SIG-M5 treated with dmso at 0.1 percent for 504 hours (cell line): ENCODE measurements at regions not wholly inside any gene's neighbourhood (a gene's known extent, or its start where the extent isn't known, plus 50 kb on each side); places are given as distances from the start of the nearest gene placed in this dataset.
"Not testable (repeated sequence)": the region's sequence is repeated elsewhere in the genome, so short reads cannot be mapped to it uniquely, and the experiment has no call there.

ENCODE experiments used
- DNase-seq: peaks from one replicate; lab custom pipeline; 2025; ENCODE audit not compliant: unreplicated experiment; lab: John Stamatoyannopoulos, UW

DNA sequence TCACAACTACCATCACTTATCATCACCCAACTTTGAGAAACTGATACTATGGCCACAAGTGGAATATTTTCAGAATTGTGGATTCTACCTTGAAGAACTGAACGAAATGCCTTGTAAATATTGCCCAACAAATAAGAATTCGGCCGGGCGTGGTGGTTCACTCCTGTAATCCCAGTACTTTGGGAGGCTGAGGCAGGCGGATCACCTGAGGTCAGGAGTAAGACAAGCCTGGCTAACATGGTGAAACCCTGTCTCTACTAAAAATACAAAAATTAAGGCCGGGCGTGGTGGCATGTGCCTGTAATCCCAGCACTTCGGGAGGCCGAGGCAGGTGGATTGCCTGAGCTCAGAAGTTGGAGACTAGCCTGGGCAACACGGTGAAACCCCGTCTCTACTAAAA lies 862.7 kb downstream of the ZPLD1 start:
- not testable (repeated sequence) for DNase-seq

DNA sequence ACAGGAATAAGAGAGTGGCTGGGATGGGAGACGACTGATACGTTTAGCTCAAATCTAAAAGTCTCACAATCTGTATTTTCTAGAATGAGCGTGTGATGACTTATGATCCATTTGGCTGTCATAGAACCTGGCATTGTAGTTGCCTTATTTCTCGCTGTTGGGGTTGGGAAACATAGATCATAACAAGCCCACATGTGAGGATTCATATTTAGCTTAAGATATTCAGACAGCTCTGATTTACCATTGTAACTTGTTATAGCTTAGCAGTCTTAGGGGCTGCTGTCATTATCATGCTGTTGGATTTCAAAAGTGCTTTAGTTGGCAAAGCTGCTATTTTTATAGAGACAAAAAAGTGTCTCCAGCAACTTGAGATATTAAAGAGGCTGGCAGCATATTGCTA lies 871.3 kb downstream of the ZPLD1 start:
- no peak for DNase-seq

DNA sequence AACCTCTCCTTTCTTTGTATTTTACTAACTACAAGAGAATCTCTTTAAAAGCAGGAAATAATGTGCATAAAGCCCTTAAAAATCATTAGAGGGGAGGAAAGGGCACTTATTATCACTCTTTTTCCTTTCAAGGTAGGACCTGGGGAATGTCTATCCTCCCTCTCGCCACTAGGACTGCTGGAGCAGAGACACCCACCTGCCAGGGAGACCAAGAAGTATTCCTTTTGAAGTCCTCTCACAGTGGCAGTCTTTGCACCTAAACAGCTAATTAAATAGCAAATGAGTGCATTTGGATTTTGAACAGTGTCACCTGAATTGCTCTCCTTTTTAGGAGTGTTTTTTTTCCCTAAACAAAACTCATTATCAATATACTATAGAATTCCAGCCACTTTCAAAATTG lies 874.1 kb downstream of the ZPLD1 start:
- DNase-seq = no peak

DNA sequence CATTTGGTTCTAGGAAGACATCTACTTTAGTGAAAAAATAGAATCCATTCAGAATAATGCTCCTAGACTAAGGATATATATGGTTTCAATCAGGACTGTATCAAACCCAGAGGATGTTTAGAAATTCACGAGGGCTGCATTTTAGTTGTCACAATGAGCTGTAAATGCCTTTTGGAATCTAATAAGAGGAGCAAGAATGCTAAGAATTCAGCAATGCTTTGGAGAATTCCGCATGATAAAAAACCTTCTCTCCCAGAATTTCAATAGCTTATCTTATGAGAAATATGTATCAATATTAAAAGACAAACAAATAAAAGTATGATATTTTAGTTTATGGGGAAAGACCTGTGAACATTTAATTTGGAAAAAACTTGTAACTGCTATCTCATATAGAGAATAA lies 885.1 kb downstream of the ZPLD1 start:
- DNase-seq = no peak

DNA sequence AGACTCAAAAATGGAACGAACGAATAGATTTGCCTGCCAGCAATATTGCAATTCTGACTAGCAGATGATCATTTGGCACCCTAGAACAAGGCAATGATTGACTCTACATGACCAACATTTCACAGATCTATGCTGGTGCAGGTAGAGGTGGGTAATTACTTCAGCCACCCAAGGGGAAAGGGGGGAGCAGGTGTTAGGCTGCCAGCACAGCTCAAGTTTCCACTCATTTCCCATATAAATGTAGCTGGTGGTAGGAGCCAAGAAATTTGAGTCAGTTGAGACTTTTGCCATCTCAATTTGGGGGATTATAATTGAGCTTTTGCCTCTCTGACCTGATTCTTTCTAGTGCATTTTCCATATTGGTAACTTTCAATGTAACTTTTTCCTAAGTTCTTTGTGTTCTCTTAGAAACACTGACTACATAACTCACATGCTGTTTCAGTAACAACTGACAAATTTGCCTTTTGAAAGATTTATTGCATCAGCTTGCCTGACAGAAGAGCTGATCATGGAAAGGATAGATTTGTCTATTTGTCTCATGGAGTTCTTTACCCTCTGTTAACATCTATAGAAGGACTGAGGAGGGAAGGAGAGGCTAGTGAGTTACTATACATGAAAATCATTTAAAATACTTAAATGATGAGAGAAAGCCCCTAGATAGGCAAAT lies 902.5 kb downstream of the ZPLD1 start:
- no peak for DNase-seq

DNA sequence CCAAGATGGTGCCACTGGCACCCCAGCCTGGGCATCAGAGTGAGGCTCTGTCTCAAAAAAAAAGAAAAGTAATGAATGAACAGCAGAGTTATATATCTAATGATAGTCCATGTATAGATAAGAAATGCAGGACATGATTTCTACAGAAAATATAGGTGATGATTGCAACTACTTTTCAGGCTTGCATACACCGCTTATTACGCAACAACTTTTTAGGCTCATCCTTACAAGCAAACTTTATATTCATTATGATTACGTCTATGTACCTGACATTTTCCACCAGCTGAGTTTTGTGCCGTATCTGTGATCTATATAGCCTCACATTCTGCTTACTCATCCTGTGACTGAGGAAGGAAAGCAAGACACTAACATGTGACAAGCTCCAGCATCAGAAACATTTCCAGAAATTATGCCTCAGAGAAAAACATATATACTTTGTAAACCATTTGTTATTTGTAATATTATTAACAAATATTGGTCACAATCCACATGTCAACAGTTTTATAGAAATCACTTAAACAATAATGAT lies 906.3 kb downstream of the ZPLD1 start:
- DNase-seq = no peak

DNA sequence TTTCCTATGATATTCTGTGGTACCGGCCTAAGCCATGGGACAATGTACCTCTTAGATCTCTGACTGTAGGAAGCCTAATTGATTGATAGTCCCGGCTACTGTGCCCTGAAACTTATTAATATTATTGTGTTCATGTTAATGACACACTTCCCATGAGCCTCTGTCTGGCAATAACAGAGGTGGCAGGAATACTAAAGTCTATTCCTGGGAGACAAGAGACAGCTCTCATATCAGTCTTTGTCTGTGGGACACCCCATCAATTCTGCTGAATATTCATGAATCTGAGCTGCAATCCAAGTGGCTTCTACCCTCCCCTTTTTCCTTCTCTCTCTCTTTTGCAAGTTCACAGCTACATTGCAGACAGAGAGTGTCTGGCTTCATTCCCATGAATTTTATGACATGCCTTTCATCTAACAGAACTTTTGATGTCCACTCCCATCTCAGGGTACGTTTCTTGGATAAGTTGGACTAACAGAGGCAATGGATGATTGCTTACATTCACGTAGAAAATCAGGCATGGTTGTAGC lies 907.5 kb downstream of the ZPLD1 start:
- DNase-seq = no peak

DNA sequence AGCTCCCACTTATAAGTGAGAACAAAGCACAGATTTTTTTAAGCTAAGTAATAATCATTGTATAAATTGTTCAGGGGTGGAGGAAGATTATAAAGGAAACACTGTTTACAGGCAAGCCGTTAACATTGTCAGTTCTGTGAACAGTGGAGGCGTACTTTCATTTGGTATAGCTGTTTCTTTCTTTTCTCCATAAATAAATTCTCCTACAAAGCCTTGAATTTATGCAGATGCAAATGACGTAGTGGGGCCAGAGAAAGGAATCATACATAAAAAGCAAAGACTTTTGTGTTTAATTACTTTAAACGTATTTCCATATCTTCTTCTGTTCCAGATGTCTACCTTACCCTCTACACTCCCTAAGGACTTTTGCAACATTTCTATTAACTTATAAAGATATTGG lies 914.9 kb downstream of the ZPLD1 start:
- DNase-seq = no peak

DNA sequence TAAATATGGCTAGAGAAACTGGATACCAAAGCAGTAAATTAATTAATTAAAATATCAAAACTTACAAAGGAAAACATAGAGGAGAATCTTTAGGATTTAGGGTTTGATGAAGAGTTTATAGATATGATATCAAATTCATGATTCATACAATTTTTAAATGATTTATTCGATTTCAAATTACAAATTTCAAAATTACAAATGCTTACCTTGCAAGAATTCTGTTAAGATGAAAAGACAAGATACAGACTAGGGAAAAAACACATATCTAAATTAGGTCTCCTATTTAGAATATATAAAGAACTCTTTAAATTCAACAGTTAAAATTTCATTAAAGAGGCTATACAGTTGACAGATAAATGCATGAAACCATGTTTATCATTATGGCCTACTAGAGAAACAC lies 930.7 kb downstream of the ZPLD1 start:
- no peak for DNase-seq

DNA sequence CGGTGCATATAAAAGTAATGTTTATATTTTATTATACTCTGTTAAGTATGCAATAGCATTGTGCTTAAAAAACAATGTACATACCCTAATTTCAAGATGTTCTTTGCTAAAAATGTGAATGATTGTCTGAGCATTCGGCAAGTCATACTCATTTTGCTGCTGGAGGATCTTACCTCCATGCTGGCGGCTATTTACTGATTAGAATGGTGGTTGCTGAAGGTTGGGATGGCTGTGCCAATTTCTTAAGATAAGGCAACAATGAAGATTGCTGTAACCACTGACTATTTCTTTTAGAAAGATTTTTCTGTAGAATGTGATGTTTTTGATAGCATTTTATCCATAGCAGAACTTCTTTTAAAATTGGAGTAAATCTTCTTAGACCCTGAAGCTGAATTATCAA lies 932.7 kb downstream of the ZPLD1 start:
- DNase-seq = no peak

DNA sequence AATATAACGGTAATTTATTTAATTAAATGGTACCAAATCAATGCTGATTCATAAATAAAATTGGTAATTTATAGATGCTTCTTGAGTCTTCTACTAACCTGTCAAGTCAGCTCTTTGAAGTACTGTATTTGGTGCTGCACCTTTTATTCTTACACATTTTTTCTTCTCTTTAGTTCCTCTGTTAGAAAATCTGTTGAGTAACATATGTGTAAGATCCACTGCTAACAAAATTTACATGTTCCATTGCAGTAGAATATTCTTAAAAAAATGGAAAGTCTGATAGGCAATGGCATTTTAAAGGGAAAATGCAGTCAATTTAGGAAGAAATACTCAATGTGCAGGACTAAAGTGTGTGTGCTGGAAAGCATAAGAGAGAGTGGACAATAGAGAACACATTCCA lies 936.6 kb downstream of the ZPLD1 start:
- no peak for DNase-seq

DNA sequence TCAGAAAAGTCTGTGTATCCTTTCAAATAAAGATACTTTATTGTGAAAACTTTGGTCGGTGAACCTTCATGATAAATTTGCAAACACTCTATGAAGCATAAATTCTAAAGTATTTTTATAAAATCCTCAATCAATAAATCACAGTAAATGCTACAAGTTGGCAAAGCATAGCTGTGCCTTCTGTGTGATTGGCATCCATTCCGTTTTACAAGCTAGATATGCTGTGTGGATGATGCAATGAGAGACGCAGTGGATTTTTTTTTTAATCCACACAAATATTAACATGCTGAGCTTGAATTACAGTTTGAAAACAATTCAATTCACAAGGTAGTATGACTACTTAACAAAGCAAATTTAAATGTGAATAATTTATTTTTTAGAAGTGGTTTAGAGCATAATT lies 937.2 kb downstream of the ZPLD1 start:
- no peak for DNase-seq

DNA sequence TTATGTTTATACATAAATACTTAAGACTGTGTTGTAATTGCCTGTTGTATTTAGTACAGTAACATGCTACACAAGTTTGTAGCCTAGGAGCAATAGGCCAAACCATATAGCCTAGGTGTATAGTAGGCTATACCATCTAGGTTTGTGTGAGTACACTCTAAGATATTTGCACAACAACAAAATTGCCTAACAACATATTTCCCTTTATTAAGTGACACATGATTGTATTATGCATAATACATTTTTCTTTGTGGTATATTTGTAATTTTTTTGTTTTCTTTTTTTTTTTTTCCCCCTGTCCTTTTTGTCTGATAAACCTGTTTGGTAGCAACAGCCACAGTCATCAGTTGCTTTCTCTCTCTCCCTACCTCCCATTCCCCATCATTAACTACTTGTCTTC lies 945.6 kb downstream of the ZPLD1 start:
- no peak for DNase-seq

DNA sequence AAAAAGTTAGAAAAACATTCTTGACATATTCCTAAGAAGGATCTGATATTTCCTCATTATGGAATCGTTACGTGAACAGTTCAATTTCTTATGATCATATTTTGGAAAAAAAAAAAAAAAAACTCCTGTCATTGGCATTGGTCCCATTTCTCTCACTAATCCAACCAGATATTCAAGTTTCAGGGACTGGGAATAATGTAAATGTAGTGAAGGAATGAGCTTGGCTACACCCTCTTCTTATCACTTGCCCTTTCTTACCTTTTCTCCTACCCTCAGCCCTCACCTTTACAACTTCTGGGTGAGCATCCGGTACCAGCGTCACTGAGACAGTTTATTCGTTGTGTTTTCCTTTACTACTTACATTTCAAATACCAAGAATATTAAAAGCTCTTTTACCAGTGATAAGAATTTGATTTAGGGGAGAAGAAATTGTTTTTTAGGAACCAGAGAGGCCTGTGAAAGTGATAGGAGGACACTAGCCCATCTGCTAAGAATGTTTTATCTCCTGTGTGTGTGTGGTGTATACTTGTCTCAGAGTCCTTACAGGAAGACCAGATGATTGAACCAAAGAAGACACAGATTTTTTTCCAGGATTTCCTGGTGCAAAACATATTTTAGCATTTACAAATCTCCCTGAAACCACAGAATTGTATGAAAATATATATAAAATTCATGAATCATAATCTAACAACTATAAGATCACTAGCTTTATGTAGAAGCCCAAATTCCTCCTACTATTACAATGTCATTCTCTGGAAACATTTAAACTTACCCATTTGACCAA lies 946.7 kb downstream of the ZPLD1 start:
- DNase-seq = no peak

DNA sequence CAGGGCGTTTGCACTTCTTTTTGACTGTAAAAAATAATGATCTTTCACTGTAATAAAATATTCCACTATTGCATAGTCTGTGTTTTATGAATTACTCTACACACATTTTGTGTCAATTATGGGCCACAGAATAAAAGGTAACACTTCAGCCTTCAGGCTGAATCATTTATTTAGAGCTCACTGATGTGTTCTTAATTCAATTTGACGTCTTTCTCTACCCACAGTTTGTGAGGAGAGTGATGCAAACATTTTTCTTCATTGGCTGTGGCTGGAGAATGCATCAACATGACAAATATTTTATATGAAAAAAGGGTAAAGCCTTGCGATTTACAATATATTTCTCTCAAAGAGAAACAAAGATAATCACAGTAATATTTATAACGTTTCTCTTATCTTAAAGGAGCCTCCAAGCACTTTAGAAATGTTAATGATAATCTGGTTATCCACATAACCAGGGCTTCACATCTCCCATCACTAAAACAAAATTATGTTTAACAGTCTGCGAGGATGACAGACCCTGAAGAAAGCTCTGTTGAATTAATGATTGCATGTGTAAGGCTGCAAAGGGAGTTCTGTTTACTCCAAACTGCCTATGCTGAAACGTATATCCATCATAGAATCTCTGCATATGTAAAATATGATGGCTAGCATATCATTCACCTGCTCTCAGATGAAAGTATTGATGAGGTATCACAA lies 951.3 kb downstream of the ZPLD1 start:
- no peak for DNase-seq

DNA sequence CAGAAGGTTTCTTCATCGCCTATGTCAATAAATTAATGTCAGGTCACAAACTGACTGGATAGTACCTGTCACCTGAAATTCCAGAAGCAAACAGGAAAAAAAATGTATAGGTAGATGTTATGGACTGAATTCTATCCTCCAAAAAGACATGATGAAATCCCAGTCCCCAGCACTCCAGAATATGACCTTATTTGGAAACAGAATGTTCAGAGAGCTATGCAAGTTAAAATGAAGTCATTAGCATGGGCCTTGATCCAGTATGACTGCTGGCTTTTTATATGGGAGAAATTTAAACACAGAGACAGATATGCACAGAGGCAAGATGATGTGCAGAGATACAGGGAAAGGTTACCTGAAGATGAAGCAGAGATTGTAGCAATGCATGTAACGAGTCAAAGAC lies 953.4 kb downstream of the ZPLD1 start:
- DNase-seq = no peak

DNA sequence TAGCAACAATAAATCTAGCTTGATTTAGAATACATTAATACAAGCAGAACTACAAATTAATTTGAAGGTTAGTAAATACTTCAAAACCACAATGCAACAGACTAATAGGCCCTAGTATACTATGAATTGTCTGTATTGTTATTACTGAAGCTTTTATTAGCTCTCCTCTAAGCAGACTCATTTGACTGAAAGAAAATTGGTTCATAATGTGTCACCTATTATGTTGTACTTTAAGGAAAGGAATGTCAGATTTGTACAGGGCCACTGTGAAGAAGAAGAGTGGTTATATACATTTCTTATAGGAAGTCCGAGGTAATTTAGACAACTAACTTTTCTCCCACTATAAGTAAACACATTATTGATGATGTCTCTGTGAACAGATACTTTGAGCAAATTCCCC lies 954.5 kb downstream of the ZPLD1 start:
- DNase-seq = no peak

DNA sequence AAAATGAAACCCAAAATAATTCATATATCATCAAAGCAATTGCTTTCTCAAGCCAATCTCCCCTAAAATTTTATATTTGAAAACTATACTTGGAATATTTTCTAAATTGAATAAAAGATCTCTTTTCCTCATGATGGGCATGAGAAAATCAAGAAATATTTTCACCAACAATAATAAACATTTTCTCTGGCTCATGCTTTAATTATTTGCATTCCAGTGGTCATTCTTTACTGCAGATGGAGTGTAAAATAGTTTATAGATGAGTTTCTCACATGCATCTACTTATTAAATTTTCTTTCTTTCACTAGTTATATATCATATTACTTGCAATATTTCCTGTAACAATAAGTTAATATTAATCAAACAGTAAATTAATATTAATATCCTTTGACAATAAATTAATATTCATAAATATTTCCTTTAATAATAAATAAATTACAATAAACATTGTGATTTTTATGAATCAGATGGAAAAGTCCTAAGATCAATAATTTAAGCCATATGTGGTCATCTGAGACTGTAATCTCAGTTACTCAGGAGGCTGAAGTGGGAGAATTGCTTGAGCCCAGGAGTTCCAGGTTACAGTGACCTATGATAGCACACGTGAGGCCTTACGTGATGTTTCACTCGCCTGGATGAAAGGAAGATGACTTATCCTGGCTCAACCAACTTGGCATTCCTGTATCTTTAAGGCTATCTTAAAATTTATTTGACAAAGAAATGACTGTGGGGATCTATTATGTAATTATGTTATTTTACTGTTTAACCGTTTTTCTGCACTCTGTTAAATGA lies 958.8 kb downstream of the ZPLD1 start:
- no peak for DNase-seq

DNA sequence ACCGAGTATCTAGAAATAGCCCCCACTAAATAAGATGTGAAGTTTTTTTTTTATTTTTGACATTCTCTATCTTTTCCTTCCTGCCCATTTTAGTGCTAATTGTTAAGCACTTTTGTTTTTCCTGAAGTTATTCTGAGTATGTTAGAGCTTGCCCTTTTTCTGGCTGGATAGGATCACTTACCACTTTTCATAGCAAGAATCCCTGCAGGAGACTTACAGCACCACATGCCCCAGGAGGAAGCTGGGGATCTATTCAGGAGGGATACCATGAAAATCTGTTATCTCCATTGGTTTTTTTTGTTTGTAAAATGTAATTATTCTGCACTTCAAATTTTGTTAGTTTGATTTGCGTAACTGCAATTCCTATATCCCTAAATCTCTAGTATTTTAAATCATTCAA lies 968.4 kb downstream of the ZPLD1 start:
- no peak for DNase-seq

DNA sequence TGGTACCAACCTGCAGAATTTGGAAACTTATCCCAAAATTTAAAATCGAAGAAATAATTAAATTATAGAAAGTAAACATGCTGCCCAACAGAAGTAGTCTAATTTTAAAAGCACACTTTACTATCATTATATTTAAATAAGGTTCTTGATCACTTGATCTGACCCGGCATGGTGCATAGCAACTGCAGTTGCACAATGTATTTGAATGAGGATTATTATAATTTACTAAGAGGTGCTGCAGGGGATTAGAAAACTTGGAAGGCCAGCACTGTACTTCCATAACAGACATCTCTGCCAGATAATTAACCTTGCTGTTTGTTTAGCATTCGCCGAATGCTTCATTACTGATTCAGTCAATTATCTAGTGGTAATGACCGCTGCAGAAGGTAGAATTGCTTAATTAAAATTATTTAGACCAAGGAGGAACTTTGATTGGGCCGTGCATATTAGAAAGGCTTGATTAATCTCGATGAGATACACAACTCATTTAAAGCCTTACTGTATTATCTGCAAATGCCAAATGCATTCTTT lies 971.6 kb downstream of the ZPLD1 start:
- no peak for DNase-seq

DNA sequence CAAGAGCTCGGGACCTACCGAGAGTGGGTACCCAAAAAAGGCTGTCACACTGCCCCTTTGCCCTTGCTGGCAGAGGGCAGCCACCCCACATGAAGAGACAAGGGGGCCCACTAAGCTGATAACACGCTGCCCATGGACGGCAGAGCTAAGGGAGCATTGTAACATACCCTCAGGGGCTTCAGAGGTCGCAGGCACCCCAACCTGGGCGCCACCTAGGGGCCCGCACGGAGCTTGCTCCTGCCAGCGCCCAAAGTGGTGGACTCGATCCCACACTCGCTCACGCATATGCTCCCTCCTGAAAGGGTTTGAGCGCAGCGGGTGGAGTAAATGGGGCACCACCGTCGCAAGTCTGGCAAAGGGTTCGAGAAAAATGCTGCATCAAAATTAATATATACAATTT lies 975.4 kb downstream of the ZPLD1 start:
- no peak for DNase-seq
